Liver (tissue), 8 donors: ENCODE measurements at regions not wholly inside any gene's neighbourhood (a gene's known extent, or its start where the extent isn't known, plus 50 kb on each side); places are given as distances from the start of the nearest gene placed in this dataset.

Source experiments
- DNase-seq: peaks from one replicate; pipeline ENCODE4 v3.0.0-alpha.2; 2017; ENCODE audit warnings: low spot score
- H3K27ac ChIP-seq, 2 donors: one replicate each; pipeline ENCODE4 v1.7.0; 2013; ENCODE audit warnings: inconsistent platforms in 2 of 2, low read length in 2 of 2, control low read depth in 1 of 2, low read depth in 1 of 2, mild to moderate bottlenecking in 1 of 2
- H3K27me3 ChIP-seq, 4 donors: one replicate each; pipeline versions ENCODE4 v1.6.1 to v1.7.0; 2013; ENCODE audit warnings: low read length in 3 of 4, inconsistent platforms in 1 of 4, mild to moderate bottlenecking in 1 of 4, moderate library complexity in 1 of 4; ENCODE audit not compliant: control insufficient read depth in 4 of 4, insufficient read depth in 4 of 4
- H3K36me3 ChIP-seq, 4 donors: one replicate each; pipeline versions ENCODE4 v1.6.1 to v1.7.0; 2013; ENCODE audit warnings: low read length in 3 of 4, mild to moderate bottlenecking in 3 of 4, low read depth in 1 of 4, moderate library complexity in 1 of 4; ENCODE audit not compliant: control insufficient read depth in 4 of 4, insufficient read depth in 3 of 4
- H3K4me1 ChIP-seq, 4 donors: one replicate each; pipeline versions ENCODE4 v1.6.1 to v1.7.0; 2013; ENCODE audit warnings: low read length in 3 of 4, mild to moderate bottlenecking in 3 of 4, moderate library complexity in 1 of 4; ENCODE audit not compliant: control insufficient read depth in 4 of 4, insufficient read depth in 4 of 4
- H3K4me3 ChIP-seq, 3 donors: one replicate each; pipeline versions ENCODE4 v1.6.1 to v1.7.0; 2013; ENCODE audit warnings: low read length in 3 of 3, control low read depth in 1 of 3, low read depth in 1 of 3, mild to moderate bottlenecking in 1 of 3
- H3K9ac ChIP-seq, 2 donors: one replicate each; pipeline ENCODE4 v1.7.0; 2013; ENCODE audit warnings: low read length in 2 of 2, mild to moderate bottlenecking in 2 of 2, moderate library complexity in 2 of 2, control low read depth in 1 of 2, low read depth in 1 of 2
- H3K9me3 ChIP-seq, 4 donors: one replicate each; pipeline versions ENCODE4 v1.6.1 to v1.7.0; 2013; ENCODE audit warnings: low read length in 3 of 4; ENCODE audit not compliant: control insufficient read depth in 4 of 4
- EGR1 ChIP-seq, 2 donors: IDR thresholded peaks; 2 replicates each; pipeline ENCODE4 v1.6.1; 2016 to 2018; ENCODE audit warnings: antibody characterized with exemption in 2 of 2, low read depth in 2 of 2
- FOXA1 ChIP-seq: IDR thresholded peaks from 2 replicates; pipeline ENCODE4 v1.6.1; 2016; ENCODE audit warnings: antibody characterized with exemption
- FOXA2 ChIP-seq: IDR thresholded peaks from 2 replicates; pipeline ENCODE4 v1.6.1; 2016; ENCODE audit warnings: antibody characterized with exemption
- GABPA ChIP-seq, 2 donors: IDR thresholded peaks in 1 of 2; conservative IDR thresholded peaks in 1 of 2; 2 replicates each; pipeline ENCODE4 v1.6.1; 2016; ENCODE audit warnings: antibody characterized with exemption in 2 of 2, mild to moderate bottlenecking in 1 of 2, moderate library complexity in 1 of 2
- HNF4A ChIP-seq, 2 donors: conservative IDR thresholded peaks; 2 replicates each; pipeline ENCODE4 v1.6.1; 2016; ENCODE audit warnings: antibody characterized with exemption in 2 of 2, mild to moderate bottlenecking in 2 of 2
- HNF4G ChIP-seq: IDR thresholded peaks from 2 replicates; pipeline ENCODE4 v1.6.1; 2016; ENCODE audit warnings: antibody characterized with exemption
- JUND ChIP-seq, 2 donors: IDR thresholded peaks; 2 replicates each; pipeline ENCODE4 v1.6.1; 2016; ENCODE audit warnings: antibody characterized with exemption in 2 of 2
- NR2F2 ChIP-seq: IDR thresholded peaks from 2 replicates; pipeline ENCODE4 v1.6.1; 2016; ENCODE audit warnings: antibody characterized with exemption
- RAD21 ChIP-seq, 2 donors: IDR thresholded peaks; 2 replicates each; pipeline ENCODE4 v1.6.1; 2016; ENCODE audit warnings: antibody characterized with exemption in 2 of 2, mild to moderate bottlenecking in 2 of 2
- RXRA ChIP-seq, 2 donors: IDR thresholded peaks; 2 replicates each; pipeline ENCODE4 v1.6.1; 2017 to 2018; ENCODE audit warnings: antibody characterized with exemption in 2 of 2, mild to moderate bottlenecking in 1 of 2
- SP1 ChIP-seq: IDR thresholded peaks from 2 replicates; pipeline ENCODE4 v1.6.1; 2018; ENCODE audit warnings: antibody characterized with exemption, mild to moderate bottlenecking
- TAF1 ChIP-seq: conservative IDR thresholded peaks from 2 replicates; pipeline ENCODE4 v1.6.1; 2016; ENCODE audit warnings: antibody characterized with exemption, mild to moderate bottlenecking
- YY1 ChIP-seq: IDR thresholded peaks from 2 replicates; pipeline ENCODE4 v1.6.1; 2016; ENCODE audit warnings: antibody characterized with exemption, mild to moderate bottlenecking
- WGBS: extraction: QIAGEN DNeasy Blood & Tissue Kit; methylation state at CpG from one replicate; pipeline ENCODE4 v1.1.7; 2013; 5-methylcytosine and 5-hydroxymethylcytosine counted together
- TF ChIP-seq, protein P1 (sequence below): IDR thresholded peaks from 2 replicates; pipeline ENCODE4 v1.6.1; 2016; ENCODE audit warnings: antibody characterized with exemption, mild to moderate bottlenecking
- TF ChIP-seq, protein P2 (sequence below): IDR thresholded peaks from 2 replicates; pipeline ENCODE4 v1.6.1; 2016; ENCODE audit warnings: antibody characterized with exemption
- TF ChIP-seq, protein P3 (sequence below): IDR thresholded peaks from 2 replicates; pipeline ENCODE4 v1.6.1; 2016; ENCODE audit warnings: antibody characterized with exemption
- TF ChIP-seq, protein P4 (sequence below): fragments of 150-350 bp; IDR thresholded peaks from 2 replicates; pipeline ENCODE4 v1.5.1; 2017; ENCODE audit warnings: improper control_type of control experiment, low read depth, low read length; ENCODE audit not compliant: missing input control
- TF ChIP-seq, protein P5 (sequence below): IDR thresholded peaks from 2 replicates; pipeline ENCODE4 v1.6.1; 2016; ENCODE audit warnings: antibody characterized with exemption
- donor health status: healthy.
- donor health status: healthy.
- donor health status: healthy.
- donor health status: healthy.
- donor health status: healthy.

DNA sequence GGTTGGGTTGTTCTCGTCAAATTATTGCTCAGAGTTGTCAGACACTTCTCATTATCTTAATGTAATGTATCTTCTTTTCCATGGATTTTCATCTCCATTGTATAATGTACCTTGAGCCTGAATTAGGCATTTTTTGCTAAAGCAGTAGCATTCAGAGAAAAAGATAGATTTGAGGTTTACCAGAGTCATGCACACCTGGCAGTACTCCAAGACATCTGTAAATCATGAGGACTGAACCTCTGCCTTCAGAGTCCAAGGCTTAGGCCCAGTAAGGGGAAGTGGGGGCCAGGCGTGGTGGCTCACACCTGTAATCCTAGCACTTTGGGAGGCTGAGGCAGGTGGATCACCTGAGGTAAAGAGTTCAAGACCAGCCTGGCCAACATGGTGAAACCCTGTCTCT lies 624.3 kb upstream of the MBL2 start:
- WGBS: 92% methylated on average over 2 of the region's 2 CpGs

DNA sequence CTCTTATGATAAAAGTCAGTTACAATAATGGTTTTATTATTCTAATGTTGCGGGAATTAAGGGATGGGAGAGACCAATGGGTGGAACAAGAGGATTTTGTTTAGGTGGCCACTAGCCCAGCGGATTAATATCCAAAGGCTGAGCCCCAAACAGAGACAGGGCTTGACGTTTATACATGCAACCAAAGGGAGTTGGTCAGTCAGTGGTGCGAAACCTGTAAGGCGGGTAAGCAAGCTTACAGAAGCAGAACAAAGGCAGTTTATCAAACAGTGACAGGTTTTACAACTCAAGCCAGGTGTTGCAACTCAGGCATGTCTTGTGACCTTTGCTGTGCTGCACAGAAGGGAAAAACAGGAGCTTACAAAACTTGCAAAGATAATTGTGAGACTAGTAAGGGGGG lies 622.9 kb upstream of the MBL2 start:
- no peak overlapping the region for H3K27ac ChIP-seq
- no peaks in the 10 kb centered on the region for H3K36me3 ChIP-seq
- no peaks in the 10 kb centered on the region for H3K27me3 ChIP-seq
- TF ChIP-seq YY1 (no peak), GABPA (IDR thresholded peaks at IDR 0.05 in 1 of 2, conservative IDR thresholded peaks at IDR 0.05 in 1 of 2) (no peak), FOXA2 (no peak), RXRA (IDR thresholded peaks at IDR 0.05) (no peak), NR2F2 (no peak), HNF4G (no peak), HNF4A (conservative IDR thresholded peaks at IDR 0.05) (no peak)
- no peak overlapping the region for H3K9ac ChIP-seq
- DNase-seq: no peak
- no peaks in the 10 kb centered on the region for H3K4me1 ChIP-seq
- H3K9me3 ChIP-seq: peaks cover 0 to 8% (median 3%) of the 10 kb centered on the region in 4 donors
- H3K4me3 ChIP-seq: no peak overlapping the region
- WGBS: 89% methylated on average over 5 of the region's 5 CpGs

More for the DNA sequence above, 624.3 kb upstream of the MBL2 start:
- no peaks in the 10 kb centered on the region for H3K27me3 ChIP-seq
- H3K9ac ChIP-seq: no peak overlapping the region
- TF ChIP-seq NR2F2: no peak
- TF ChIP-seq GABPA (IDR thresholded peaks at IDR 0.05 in 1 of 2, conservative IDR thresholded peaks at IDR 0.05 in 1 of 2): no peak
- no peak overlapping the region for H3K4me3 ChIP-seq
- no peak for DNase-seq
- peaks cover 0 to 8% (median 3%) of the 10 kb centered on the region in 4 donors for H3K9me3 ChIP-seq
- H3K27ac ChIP-seq: no peak overlapping the region
- H3K36me3 ChIP-seq: no peaks in the 10 kb centered on the region
- no peaks in the 10 kb centered on the region for H3K4me1 ChIP-seq

DNA sequence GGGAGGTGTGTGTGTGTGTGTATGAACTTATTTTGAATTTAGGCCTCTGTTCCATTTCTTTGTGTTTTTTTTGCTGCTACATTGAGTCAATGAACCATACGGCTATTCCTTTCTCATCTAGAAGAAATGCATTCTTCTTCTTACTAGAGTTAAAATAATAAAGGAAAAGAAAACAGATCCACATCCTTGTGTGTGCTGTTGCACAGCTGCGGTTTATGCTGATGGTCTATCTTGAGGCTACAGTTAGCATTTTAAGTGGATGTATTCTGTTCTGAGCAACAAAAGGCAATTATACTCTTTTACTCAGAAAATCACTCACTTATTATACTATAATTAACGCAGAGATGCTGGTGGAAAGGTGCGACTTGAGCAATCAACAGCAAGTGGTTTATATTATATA lies 615.0 kb upstream of the MBL2 start:
- TF ChIP-seq GABPA (IDR thresholded peaks at IDR 0.05 in 1 of 2, conservative IDR thresholded peaks at IDR 0.05 in 1 of 2): no peak
- TF ChIP-seq, protein P1, sequence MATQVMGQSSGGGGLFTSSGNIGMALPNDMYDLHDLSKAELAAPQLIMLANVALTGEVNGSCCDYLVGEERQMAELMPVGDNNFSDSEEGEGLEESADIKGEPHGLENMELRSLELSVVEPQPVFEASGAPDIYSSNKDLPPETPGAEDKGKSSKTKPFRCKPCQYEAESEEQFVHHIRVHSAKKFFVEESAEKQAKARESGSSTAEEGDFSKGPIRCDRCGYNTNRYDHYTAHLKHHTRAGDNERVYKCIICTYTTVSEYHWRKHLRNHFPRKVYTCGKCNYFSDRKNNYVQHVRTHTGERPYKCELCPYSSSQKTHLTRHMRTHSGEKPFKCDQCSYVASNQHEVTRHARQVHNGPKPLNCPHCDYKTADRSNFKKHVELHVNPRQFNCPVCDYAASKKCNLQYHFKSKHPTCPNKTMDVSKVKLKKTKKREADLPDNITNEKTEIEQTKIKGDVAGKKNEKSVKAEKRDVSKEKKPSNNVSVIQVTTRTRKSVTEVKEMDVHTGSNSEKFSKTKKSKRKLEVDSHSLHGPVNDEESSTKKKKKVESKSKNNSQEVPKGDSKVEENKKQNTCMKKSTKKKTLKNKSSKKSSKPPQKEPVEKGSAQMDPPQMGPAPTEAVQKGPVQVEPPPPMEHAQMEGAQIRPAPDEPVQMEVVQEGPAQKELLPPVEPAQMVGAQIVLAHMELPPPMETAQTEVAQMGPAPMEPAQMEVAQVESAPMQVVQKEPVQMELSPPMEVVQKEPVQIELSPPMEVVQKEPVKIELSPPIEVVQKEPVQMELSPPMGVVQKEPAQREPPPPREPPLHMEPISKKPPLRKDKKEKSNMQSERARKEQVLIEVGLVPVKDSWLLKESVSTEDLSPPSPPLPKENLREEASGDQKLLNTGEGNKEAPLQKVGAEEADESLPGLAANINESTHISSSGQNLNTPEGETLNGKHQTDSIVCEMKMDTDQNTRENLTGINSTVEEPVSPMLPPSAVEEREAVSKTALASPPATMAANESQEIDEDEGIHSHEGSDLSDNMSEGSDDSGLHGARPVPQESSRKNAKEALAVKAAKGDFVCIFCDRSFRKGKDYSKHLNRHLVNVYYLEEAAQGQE: no peak
- TF ChIP-seq, protein P2, sequence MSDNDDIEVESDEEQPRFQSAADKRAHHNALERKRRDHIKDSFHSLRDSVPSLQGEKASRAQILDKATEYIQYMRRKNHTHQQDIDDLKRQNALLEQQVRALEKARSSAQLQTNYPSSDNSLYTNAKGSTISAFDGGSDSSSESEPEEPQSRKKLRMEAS: no peak
- no peak for TF ChIP-seq FOXA1
- no peak for TF ChIP-seq HNF4A (conservative IDR thresholded peaks at IDR 0.05)
- TF ChIP-seq NR2F2: no peak
- TF ChIP-seq, protein P3, sequence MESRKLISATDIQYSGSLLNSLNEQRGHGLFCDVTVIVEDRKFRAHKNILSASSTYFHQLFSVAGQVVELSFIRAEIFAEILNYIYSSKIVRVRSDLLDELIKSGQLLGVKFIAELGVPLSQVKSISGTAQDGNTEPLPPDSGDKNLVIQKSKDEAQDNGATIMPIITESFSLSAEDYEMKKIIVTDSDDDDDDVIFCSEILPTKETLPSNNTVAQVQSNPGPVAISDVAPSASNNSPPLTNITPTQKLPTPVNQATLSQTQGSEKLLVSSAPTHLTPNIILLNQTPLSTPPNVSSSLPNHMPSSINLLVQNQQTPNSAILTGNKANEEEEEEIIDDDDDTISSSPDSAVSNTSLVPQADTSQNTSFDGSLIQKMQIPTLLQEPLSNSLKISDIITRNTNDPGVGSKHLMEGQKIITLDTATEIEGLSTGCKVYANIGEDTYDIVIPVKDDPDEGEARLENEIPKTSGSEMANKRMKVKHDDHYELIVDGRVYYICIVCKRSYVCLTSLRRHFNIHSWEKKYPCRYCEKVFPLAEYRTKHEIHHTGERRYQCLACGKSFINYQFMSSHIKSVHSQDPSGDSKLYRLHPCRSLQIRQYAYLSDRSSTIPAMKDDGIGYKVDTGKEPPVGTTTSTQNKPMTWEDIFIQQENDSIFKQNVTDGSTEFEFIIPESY: no peak
- no peak for TF ChIP-seq JUND (IDR thresholded peaks at IDR 0.05)
- TF ChIP-seq, protein P4, sequence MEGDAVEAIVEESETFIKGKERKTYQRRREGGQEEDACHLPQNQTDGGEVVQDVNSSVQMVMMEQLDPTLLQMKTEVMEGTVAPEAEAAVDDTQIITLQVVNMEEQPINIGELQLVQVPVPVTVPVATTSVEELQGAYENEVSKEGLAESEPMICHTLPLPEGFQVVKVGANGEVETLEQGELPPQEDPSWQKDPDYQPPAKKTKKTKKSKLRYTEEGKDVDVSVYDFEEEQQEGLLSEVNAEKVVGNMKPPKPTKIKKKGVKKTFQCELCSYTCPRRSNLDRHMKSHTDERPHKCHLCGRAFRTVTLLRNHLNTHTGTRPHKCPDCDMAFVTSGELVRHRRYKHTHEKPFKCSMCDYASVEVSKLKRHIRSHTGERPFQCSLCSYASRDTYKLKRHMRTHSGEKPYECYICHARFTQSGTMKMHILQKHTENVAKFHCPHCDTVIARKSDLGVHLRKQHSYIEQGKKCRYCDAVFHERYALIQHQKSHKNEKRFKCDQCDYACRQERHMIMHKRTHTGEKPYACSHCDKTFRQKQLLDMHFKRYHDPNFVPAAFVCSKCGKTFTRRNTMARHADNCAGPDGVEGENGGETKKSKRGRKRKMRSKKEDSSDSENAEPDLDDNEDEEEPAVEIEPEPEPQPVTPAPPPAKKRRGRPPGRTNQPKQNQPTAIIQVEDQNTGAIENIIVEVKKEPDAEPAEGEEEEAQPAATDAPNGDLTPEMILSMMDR: no peak
- no peak for TF ChIP-seq EGR1 (IDR thresholded peaks at IDR 0.05; ENCODE audit: low read depth in 2 of 2)
- no peak for TF ChIP-seq YY1
- TF ChIP-seq HNF4G: no peak
- TF ChIP-seq, protein P5, sequence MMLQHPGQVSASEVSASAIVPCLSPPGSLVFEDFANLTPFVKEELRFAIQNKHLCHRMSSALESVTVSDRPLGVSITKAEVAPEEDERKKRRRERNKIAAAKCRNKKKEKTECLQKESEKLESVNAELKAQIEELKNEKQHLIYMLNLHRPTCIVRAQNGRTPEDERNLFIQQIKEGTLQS: no peak
- TF ChIP-seq RAD21 (IDR thresholded peaks at IDR 0.05): no peak
- no peak for TF ChIP-seq TAF1
- TF ChIP-seq RXRA (IDR thresholded peaks at IDR 0.05): no peak
- TF ChIP-seq FOXA2: no peak
- no peak for TF ChIP-seq SP1
- no peak for DNase-seq
- H3K9ac ChIP-seq: no peak overlapping the region
- H3K9me3 ChIP-seq: no peaks in the 10 kb centered on the region
- H3K27ac ChIP-seq: no peak overlapping the region
- no peaks in the 10 kb centered on the region for H3K4me1 ChIP-seq
- no peaks in the 10 kb centered on the region for H3K36me3 ChIP-seq
- H3K27me3 ChIP-seq: no peaks in the 10 kb centered on the region
- WGBS: 96% methylated on average over 4 of the region's 4 CpGs
- no peak overlapping the region for H3K4me3 ChIP-seq
